CD4-positive, alpha-beta T cell treated with Interleukin-21 for 1 hour (primary cell): ENCODE measurements at regions not wholly inside any gene's neighbourhood (a gene's known extent, or its start where the extent isn't known, plus 50 kb on each side); places are given as distances from the start of the nearest gene placed in this dataset.
"Not testable (repeated sequence)": the region's sequence is repeated elsewhere in the genome, so short reads cannot be mapped to it uniquely, and the experiment has no call there.

Experiments
- DNase-seq: peaks from one replicate; pipeline ENCODE4 v3.0.0-alpha.2; 2020

DNA sequence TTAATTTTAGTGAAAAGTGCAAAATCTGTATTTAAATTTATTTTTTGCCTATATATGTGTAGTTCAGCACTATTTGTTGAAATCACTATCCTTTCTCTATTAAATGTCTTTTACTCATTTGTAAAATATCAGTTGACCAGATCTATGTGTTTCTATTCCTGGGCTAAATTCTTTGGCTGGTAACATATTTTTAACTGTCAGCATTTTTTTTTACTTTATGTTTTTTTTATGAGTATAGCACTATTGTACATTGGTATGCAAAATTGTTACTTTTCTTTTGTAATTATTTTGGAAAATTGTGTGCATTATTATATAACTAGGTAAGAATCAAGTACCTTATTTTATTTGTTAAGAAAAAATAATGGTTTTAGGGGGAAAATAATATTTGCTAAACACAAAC, 582.8 kb upstream of the ADGRB3 start:
- DNase-seq, result no peak

DNA sequence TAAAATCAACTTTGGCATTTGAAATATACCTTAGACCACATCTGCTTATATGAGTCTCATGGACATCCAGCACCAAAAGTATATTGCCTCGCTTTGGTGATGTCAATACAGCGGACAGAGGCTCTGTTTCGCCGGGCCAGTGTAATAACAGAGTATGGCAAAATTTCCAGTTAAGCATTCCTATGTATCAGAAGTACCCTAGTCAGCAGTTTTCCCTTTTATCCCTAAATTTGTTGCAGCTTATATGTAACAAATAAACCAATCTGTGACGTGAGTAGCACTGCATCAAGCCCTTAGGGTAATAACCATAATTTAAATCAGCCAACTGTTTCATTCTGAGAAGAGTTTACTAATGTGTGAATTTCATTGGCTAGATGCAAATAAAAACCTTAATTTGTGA, 585.5 kb upstream of the ADGRB3 start:
- no peak for DNase-seq

DNA sequence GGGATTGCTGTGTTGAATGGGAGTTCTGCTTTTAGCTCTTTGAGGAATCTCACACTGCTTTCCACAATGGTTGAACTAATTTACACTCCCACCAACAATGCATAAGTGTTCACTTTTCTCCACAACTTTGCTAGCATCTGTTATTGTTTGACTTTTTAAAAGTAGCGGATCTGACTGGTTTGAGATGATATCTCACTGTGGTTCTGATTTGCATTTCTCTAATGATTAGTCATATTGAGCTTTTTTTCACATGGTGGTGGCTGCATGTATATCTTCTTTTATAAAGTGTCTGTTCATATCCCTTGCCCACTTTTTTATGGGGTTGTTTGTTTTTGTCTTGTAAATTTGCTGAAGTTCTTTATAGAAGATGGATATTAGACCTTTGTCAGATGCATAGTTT, 588.3 kb upstream of the ADGRB3 start:
- no peak for DNase-seq

DNA sequence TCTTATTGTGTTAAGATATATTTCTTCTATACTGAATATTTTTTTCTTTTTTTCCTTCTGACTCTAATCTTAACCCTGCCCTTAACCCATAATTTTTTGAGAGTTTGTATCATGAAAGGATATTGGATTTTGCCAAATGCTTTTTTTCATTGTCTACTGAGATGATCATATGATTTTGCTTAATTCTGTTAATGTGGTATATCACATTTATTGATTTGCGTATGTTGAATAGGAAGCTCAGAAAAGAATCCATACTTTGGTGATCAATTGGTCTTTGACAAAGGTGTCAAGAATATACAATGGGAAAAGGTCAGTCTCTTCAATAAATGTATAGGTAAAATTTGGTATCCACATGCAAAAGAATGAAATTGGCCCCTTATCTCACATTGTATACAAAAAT, 588.8 kb upstream of the ADGRB3 start:
- no peak for DNase-seq

DNA sequence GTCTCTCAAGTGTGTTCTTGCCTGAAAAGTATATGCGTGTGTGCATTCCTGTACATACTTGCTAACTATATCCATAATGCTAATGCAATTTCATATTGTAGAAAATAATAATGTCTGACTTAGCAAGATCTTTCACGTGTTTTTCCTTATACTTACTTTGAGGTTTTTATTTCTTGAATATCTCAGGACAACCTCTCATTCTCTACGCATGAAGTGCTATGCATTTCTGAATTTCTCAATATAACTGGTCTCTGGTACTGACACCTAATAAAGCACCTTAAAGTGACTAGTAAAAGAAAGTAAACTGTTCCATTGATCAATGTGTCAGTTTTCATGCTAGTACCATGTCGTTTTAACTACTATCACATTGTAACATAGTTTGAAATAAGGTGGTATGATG, 589.9 kb upstream of the ADGRB3 start:
- no peak for DNase-seq

DNA sequence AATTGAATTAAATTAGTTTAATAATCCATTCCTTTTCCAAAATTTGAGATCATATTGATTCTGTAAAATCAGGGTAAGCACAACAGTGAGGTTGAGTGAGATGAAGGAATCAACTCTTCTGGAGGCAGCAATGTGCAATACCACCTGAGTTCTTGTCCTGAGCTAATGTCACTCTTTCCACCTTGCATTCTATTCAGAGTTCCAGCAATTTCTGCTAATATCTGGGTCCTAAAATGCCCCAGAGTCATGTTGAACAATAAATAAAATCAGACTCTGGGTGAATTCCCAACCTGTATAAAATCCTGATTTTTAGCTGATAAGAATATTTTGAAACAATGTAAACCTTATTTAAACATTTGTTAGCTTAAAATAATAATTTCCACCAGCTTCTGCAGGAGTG, 590.8 kb upstream of the ADGRB3 start:
- no peak for DNase-seq

DNA sequence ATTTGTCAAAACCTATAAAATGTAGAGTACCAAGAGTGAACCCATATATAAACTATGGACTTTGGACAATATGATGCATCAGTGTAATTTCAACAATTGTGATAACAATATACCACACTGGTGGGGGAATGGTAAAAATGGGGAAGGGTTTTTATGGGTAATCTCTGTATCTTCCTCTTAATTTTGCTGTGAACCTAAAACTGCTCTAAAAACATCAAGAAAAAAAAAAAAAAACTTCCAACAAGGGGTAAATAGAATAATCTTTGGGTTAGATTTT, 592.0 kb upstream of the ADGRB3 start:
- DNase-seq, result no peak

DNA sequence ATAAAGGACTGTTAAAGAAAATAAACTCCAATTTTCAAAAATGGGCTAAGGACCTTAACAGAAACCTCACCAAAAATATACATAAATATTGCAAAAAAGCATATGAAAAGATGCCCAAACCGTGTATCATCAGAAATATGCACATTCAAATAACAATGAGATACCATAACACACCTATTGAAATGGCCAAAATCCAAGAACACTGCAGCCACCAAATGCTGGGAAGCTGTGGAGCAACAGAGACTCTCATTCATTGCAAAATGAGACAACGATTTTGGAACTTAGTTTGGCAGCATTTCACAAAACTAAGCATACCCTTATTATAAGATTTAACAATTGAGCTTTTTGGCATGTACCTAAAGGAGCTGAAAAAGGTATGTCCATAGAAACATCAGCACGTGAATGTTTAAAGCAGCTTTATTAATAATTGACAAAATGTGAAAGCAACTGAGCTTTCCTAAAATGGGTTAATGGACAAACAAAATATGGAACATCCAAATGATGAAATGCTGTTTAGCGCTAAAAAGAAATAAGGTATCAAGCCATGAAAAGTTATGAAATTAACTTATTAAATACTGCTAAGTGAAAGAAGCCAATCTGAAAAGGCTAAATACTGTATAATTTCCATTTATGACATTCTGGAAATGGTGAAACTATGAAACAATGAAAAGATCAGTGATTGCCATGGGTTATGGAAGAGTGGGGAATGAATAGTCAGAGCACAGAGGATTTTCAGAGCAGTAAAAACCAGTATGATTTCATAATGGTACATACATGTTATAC, 592.6 kb upstream of the ADGRB3 start:
- no peak for DNase-seq

DNA sequence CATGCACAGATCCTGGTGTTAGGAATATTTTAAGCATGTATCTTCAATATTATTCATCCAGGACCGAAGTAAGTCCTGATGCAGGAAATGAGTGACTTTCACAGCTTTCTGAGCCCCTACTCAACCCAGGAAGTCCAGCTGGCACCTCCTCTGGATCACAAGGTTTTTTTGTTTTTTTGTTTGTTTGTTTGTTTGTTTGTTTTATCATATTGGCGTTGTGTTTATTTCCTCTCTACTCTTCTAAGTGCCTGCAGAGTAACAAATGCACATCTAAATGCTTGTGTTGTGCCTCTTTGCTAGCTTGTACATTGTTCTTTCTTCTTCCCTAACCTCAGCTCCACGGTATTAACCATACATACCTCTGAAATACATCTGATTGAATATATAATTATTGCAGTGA, 594.3 kb upstream of the ADGRB3 start:
- DNase-seq, result no peak

DNA sequence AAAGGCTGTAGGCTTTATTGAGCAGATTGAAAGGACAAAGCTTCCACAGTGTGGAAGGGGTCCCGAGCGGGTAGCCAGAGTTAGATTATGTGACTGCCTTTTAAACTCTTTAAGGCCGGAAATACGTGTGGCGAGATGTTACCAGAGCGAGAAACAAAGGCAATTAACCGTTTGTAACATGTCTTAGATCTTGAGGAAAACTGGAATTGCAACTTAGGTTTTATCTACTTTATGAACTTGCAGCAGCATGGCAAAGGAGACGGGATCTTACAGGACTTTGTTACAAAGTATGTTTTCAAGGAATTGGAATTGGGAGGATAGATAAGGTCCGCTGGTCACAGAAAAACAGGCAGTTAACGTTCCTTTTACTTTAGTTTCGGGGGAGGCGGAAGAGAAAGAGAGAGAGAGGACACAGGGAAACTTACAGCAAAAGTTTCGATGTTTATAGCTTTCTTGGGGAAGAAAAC, 594.7 kb upstream of the ADGRB3 start:
- DNase-seq, result no peak

DNA sequence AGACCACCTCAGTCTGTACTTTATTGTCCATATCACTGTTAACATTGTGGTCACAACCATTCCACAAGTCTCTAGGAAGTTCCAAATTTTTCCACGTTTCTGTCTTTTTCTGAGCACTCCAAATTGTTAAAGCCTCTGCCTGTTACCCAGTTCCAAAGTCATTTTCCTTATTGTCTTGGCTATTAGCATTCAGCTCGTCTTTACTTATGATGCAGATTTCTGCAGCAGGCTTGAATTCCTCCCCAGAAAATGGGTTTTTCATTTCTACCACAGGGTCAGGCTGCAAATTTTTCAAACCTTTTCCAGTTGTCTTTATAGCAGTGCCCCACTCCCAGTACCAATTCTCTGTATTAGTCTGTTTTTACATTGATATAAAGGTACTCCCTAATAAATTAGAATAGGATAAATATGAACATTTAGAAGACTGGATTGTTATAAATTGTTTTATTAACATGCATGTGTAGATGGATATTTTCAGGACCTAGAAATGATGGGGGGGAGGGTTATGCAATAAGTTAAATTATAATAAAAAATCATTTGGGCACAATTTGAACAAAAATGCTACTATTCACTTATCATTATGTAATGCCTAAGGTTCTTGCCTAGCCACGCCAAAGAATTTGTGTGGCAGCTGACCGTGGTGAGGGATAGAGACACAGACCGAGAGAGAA, 595.3 kb upstream of the ADGRB3 start:
- no peak for DNase-seq

DNA sequence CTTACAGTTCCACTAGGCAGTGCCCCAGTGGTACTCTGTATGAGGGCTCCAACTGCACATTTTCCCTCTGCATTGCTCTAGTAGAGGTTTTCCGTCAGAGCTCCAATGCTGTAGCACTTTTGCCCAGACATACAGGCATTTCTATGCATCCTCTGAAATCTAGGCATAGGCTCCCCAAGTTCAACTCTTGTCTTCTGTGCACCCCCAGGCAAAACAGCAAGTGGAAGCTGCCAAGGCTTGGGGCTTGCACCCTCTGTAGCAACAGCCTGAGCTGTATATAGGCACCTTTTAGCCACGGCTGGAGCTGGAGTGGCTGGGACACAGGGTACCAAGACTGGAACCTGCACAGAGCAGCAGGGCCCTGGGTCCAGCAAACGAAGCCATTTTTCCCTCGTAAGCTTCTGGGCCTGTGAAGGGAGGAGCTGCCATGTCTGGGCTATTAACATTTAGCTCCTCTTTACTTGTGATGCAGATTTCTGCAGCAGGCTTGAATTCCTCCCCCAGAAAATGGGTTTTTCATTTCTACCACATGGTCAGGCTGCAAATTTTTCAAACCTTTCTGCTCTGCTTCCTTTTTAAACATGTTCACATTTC, 596.2 kb upstream of the ADGRB3 start:
- no peak for DNase-seq

DNA sequence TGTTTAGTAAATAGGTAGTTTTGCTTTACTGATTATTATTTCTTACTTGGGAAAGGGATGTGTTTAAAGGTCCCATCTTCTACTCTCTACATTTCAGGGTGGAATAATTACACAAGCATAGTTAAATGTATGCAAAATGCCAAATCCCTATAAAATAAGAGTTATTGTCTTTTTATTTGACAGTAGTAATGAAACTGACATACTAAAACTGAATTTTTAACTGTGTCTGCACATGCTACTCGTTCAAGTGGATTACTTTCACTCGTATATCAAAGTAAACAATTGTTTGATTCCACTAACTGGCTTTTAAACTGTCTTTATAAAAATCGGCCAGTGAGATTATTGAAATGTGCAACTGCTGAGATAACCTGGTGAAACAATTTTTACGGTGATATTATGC, 602.9 kb upstream of the ADGRB3 start:
- no peak for DNase-seq

DNA sequence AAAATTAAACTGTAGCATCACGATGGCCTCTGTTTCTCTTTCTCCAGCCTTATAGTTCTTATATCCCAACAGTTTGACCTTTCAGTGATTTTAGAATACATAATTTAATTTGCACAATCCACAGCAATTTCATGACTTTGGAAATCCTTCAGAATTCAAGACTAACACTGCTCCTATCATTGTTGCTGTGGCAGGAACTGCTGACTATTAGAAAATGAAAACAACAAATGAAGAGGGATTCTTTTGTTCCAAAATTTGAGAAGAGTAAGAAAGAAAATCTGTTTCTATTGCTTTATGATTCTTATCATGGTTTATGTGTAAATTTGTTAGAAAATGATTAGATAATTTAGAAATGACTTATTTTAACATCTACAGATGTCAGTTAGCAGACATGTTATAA, 604.0 kb upstream of the ADGRB3 start:
- no peak for DNase-seq

DNA sequence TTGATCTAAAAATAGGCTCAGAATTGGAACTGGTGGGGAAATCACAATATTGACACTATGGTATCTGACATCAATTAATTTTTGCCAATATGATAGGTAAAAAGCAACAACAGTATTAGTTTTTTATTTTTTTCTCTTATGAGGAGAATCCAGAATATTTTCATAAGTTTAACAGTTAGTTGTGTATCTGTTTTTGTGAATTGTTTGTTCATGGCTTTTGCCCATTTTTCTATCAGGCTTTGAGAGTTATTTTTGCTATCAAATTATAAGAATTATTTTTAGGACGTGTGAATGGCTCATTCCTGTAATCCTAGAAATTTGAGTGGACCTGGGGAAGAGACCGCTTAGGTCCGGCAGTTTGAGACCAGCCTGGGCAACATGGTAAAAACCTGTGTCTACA, 608.6 kb upstream of the ADGRB3 start:
- DNase-seq, result no peak

DNA sequence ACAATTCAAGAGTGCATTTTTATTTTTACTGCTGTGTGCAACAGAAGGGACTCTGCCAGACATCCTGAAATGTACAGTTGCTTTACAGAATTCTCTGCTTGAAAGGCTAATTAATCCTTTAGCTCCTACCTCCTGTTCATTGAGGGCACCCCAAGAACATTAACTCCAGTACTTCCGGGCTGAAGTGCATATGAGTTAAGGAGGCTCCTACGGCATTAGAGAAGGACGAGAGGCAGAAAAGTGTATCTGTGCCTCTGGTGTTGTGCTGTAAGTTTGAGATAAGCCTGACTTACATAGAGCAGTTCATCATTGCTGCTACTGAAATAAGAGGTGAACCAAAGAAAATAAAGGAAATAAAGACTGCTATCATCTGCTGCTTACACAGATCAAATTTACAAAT, 609.3 kb upstream of the ADGRB3 start:
- DNase-seq, result no peak

DNA sequence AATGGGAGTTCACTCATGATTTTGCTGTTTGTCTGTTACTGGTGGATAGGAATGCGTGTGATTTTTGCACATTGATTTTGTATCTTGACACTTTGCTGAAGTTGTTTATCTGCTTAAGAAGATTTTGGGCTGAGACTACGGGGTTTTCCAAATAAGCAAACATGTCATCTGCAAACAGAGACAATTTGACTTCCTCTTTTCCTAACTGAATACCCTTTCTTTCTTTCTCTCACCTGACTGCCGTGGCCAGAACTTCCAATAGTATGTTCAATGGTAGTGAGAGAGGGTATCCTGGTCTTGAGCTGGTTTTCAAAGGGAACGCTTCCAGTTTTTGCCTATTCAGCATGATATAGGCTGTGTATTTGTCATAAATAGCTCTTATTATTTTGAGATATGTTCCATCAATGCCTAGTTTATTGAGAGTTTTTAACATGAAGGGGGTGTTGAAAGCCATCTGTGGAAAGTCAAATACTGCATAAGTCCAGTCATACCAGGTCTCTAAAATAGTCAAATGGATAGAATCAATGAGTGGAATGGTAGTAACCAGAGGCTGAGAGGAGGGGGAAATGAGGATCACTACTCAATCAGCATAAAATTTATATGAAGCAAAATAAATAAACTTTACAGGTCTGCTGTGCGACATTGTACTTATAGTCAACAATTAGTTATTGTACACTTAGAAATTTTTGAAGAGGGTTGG, 610.4 kb upstream of the ADGRB3 start:
- no peak for DNase-seq

DNA sequence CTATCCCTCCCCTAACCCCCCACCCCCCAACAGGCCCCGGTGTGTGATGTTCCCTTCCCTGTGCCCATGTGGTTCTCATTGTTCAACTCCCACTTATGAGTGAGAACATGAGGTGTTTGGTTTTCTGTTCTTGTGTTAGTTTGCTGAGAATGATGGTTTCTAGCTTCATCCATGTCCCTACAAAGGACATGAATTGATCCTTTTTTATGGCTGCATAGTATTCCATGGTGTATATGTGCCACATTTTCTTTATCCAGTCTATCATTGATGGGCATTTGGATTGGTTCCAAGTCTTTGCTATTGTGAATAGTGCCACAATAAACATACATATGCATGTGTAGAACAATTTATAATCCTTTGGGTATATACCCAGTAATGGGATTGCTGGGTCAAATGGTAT, 612.1 kb upstream of the ADGRB3 start:
- DNase-seq, result not testable (repeated sequence)

DNA sequence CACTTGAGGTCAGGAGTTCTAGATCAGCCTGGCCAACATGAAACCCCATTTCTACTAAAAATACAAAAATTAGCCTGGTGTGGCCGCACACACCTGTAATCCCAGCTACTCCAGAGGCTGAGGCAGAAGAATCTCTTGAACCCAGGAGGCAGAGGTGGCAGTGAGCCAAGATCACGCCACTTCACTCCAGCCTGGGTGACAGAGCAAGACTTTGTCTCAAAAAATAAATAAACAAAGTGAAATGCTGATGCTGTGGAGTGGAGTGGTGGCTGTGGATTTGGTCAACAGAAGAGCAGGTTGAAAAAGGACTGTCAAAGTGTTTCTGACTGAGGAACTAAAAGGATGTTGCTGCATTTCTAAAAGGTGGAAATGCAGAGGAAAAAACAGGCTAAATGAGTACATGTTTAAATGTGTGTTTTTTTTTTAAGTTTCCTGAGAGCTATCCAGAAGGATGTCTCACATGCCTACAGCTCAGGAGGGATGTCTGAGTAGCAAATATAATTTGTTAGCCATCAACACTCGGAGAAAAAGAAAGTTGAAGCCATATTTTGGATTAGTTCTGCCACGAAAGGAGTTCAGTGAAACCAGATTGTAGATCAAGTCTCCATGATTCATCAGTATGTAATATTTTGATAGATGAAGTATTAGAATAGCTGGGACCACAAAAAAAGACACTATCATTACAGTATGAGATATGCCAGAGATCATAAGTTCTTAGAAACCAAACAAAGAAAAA, 621.1 kb upstream of the ADGRB3 start:
- DNase-seq, result no peak

DNA sequence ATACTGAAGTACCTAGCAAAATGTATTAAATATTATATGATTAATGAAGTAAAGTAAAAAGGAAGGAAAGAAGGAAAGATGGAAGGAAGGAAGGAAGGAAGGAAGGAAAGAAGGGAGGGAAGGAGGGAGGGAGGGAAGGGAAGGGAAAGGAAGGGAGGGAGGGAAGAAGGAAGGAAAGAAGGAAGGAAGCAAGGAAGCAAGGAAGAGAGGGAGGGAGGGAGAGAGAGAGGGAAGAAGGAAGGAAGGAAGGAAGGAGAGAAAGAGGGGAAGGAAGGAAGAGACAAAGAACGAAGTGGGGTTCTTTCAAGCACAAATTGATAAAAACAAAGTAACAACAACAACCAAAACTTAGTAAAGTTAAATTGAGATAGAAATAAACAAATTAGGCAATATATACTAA, 622.3 kb upstream of the ADGRB3 start:
- no peak for DNase-seq

DNA sequence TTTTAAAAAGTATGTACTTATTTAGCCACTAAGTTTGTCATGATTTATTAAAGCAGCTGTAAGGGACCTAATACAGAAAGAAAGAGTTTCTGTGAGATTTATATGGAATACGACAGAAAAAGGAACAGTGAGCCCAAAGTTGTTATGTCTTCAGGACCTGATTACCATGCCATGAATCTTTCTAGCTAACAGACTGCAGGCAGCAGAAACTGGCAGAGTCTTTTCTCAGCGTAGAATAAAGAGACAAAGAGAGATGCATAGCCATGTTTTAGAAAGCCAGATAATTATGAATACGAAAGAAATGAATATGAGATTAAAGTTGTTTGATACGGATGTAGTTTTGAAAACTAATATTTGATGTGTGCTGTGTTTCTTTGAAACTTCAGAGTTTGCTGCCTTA, 624.1 kb upstream of the ADGRB3 start:
- no peak for DNase-seq

DNA sequence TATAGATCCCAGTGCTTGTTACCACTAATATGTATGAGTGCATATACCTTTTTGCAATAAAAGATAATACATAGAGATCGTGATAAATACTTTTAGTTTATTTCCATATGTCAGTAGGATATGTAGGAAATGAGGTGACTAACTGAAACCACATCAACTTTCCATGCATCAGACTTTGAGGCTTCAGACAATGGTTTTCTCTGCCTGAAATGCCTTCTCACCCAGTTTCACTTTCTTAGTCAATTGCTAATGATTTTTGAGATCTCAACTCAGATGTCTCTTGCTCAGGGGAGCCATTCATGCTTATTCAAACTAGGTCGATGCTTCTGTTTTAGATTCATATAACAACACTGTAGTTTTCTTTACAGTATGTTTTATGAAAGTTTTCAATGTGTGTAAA, 626.6 kb upstream of the ADGRB3 start:
- no peak for DNase-seq

DNA sequence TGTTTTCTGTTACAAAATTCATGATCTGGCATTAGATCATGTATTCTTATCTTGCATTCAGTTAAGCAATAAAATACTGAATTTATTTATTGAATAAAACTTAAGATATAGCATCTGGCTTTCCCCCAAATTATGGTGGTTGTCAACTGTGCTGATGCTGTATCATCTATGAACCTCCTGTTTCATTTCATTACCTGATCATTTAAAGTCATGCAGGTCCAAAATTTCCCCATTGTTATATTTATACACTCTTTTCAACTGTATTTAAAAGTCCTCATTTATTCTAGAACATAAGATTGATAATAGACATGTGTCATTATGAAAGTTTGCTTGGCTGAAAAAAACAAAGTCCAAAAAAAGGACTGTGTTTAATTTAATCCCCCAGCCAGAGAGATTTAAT, 627.4 kb upstream of the ADGRB3 start:
- no peak for DNase-seq
